GM19351 (cell line): ENCODE measurements at regions not wholly inside any gene's neighbourhood (a gene's known extent, or its start where the extent isn't known, plus 50 kb on each side); places are given as distances from the start of the nearest gene placed in this dataset.
A peak's percentile ranks its signal among the peaks of the same experiment; 100 is the strongest.

Experiments used
- ATAC-seq: cut with Tn5 transposase; IDR thresholded peaks from one replicate; pipeline ENCODE4 v1.9.1; 2021; ENCODE audit warnings: mild to moderate bottlenecking, moderate library complexity; ENCODE audit not compliant: unreplicated experiment

GRCh38 chr17:72534265-72534664 is 413.4 kb downstream of the SOX9 start:
- ATAC-seq = no peak

- ATAC-seq = no peak
Measured at GRCh38 chr17:72534776-72535175, 414.0 kb downstream of the SOX9 start.

GRCh38 chr17:72535346-72535745 is 414.5 kb downstream of the SOX9 start:
- ATAC-seq = no peak

- no peak for ATAC-seq
Measured at GRCh38 chr17:72535779-72536178, 415.0 kb downstream of the SOX9 start.

GRCh38 chr17:72536788-72537187 is 416.0 kb downstream of the SOX9 start:
- no peak for ATAC-seq

GRCh38 chr17:72538443-72538842 is 417.6 kb downstream of the SOX9 start:
- ATAC-seq = no peak

- no peak for ATAC-seq
Measured at GRCh38 chr17:72538901-72539352, 418.1 kb downstream of the SOX9 start.

GRCh38 chr17:72539981-72540897 is 419.4 kb downstream of the SOX9 start:
- ATAC-seq = peak; percentile 95

GRCh38 chr17:72542317-72542716 is 421.5 kb downstream of the SOX9 start:
- ATAC-seq = no peak

GRCh38 chr17:72545766-72546165 is 424.9 kb downstream of the SOX9 start:
- ATAC-seq = no peak

- ATAC-seq = no peak
Measured at GRCh38 chr17:72553051-72553755, 432.4 kb downstream of the SOX9 start.

GRCh38 chr17:72554508-72554907 is 433.7 kb downstream of the SOX9 start:
- ATAC-seq = no peak

- ATAC-seq = no peak
Measured at GRCh38 chr17:72555052-72555451, 434.2 kb downstream of the SOX9 start.

GRCh38 chr17:72556944-72557826 is 436.4 kb downstream of the SOX9 start:
- ATAC-seq = peak; percentile 83

- no peak for ATAC-seq
Measured at GRCh38 chr17:72558971-72559476, 438.2 kb downstream of the SOX9 start.

GRCh38 chr17:72560303-72561247 is 439.8 kb downstream of the SOX9 start:
- peak; percentile 73 for ATAC-seq

- ATAC-seq = no peak
Measured at GRCh38 chr17:72561266-72561665, 440.4 kb downstream of the SOX9 start.

- ATAC-seq = no peak
Measured at GRCh38 chr17:72561680-72562079, 440.9 kb downstream of the SOX9 start.

GRCh38 chr17:72562615-72563188 is 441.9 kb downstream of the SOX9 start:
- ATAC-seq = no peak
